ENCODE measurements at regions not wholly inside any gene's neighbourhood (a gene's known extent, or its start where the extent isn't known, plus 50 kb on each side); places are given as distances from the start of the nearest gene placed in this dataset.

DNA sequence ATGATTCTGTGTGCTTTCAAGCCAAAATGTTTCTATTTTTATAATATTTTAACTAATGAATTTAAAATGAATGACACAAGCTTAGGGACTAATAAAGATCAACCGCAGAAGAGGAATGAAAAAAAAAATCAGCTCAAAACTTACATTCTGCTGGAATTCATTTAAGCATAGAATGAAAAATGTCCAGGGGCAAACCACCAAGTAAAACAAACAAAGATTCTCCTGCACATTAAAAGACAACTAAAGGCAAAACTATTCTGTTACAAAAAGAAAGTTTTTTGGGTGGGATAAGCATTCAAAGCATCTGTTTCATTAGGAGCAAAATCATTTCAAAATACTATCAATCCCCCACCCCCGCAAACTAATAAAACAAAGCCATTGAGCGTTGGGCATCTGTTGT is 99.3 kb upstream of the SOX11 start:
- in situ Hi-C loops (cut with HindIII; ENCODE audit: extremely low pct_ligation_motif_present, low pct_unique_long_range_greater_than_20kb) = no loop called here
- no peak for ATAC-seq
- Histone ChIP-seq H3K27ac (ENCODE audit: extremely low read length, insufficient read depth, low read length) (no peak overlapping the region), H3K4me1 (ENCODE audit: insufficient read depth, low read length) (no peaks in the 10 kb centered on the region), H4K20me1 (ENCODE audit: insufficient read depth, low read length) (no peaks in the 10 kb centered on the region), H2AFZ (ENCODE audit: low read length) (no peak overlapping the region), H3K9me3 (ENCODE audit: low read length) (peaks cover 86% of the 10 kb centered on the region), H3K36me3 (replicated peaks in 1 of 2; ENCODE audit: control insufficient read depth in 1 of 2, insufficient read depth in 2 of 2, low read length in 2 of 2) (no peaks in the 10 kb centered on the region), H3K4me3 (replicated peaks in 1 of 3; ENCODE audit: insufficient read depth in 1 of 3, low read depth in 2 of 3, low read length in 3 of 3) (no peak overlapping the region), H3K27me3 (ENCODE audit: control insufficient read depth in 1 of 2, insufficient read depth in 2 of 2, low read length in 2 of 2) (no peaks in the 10 kb centered on the region), H3K79me2 (ENCODE audit: insufficient read depth, low read length) (no peaks in the 10 kb centered on the region), H3K9ac (ENCODE audit: insufficient read depth, low read depth, low read length) (no peak overlapping the region), H3K4me2 (ENCODE audit: low read depth, low read length) (no peak overlapping the region)
- CTCF ChIA-PET (ENCODE audit: low intra/inter-chr PET ratio, low total read pairs) = no interaction called here
- TF ChIP-seq FLYWCH1 (CRISPR knock-in tag; IDR thresholded peaks at IDR 0.05) (no peak), MAFG (CRISPR knock-in tag; IDR thresholded peaks at IDR 0.05) (no peak), MATR3 (CRISPR knock-in tag; IDR thresholded peaks at IDR 0.05) (no peak), ZFP41 (CRISPR knock-in tag; IDR thresholded peaks at IDR 0.05; ENCODE audit: borderline replicate concordance) (no peak), ZNF605 (CRISPR knock-in tag; IDR thresholded peaks at IDR 0.05) (no peak), KLF15 (CRISPR knock-in tag; IDR thresholded peaks at IDR 0.05; ENCODE audit: borderline replicate concordance) (no peak), PAX8 (CRISPR knock-in tag; IDR thresholded peaks at IDR 0.05; ENCODE audit: borderline replicate concordance) (no peak), KDM3A (CRISPR knock-in tag; IDR thresholded peaks at IDR 0.05; ENCODE audit: low read depth) (no peak), TCF12 (IDR thresholded peaks at IDR 0.05) (no peak), TCF12 (CRISPR knock-in tag; IDR thresholded peaks at IDR 0.05) (no peak), ZNF678 (CRISPR knock-in tag; IDR thresholded peaks at IDR 0.05) (no peak), ZNF891 (CRISPR knock-in tag; IDR thresholded peaks at IDR 0.05) (no peak), IRX3 (CRISPR knock-in tag; IDR thresholded peaks at IDR 0.05; ENCODE audit: borderline replicate concordance, low read depth) (no peak), ZNF724P (CRISPR knock-in tag; IDR thresholded peaks at IDR 0.05; ENCODE audit: borderline replicate concordance) (no peak), HMGA1 (CRISPR knock-in tag; conservative IDR thresholded peaks at IDR 0.05) (no peak), ZNF709 (CRISPR knock-in tag; IDR thresholded peaks at IDR 0.05) (no peak)
- TF ChIP-seq, protein P1, sequence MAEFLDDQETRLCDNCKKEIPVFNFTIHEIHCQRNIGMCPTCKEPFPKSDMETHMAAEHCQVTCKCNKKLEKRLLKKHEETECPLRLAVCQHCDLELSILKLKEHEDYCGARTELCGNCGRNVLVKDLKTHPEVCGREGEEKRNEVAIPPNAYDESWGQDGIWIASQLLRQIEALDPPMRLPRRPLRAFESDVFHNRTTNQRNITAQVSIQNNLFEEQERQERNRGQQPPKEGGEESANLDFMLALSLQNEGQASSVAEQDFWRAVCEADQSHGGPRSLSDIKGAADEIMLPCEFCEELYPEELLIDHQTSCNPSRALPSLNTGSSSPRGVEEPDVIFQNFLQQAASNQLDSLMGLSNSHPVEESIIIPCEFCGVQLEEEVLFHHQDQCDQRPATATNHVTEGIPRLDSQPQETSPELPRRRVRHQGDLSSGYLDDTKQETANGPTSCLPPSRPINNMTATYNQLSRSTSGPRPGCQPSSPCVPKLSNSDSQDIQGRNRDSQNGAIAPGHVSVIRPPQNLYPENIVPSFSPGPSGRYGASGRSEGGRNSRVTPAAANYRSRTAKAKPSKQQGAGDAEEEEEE (CRISPR knock-in tag; IDR thresholded peaks at IDR 0.05; ENCODE audit: borderline replicate concordance) = no peak
- TF ChIP-seq, protein P2, sequence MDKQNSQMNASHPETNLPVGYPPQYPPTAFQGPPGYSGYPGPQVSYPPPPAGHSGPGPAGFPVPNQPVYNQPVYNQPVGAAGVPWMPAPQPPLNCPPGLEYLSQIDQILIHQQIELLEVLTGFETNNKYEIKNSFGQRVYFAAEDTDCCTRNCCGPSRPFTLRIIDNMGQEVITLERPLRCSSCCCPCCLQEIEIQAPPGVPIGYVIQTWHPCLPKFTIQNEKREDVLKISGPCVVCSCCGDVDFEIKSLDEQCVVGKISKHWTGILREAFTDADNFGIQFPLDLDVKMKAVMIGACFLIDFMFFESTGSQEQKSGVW (CRISPR knock-in tag; IDR thresholded peaks at IDR 0.05; ENCODE audit: borderline replicate concordance) = no peak
- intact Hi-C loops (cut with micrococcal nuclease; ENCODE audit: unreplicated experiment) = no loop called here
- BruUV-seq (replicated peaks) = no TSS peak
- DNase-seq (ENCODE audit: low spot score) = no peak
- FAIRE-seq = no peak
- 30% methylated on average over 3 of the region's 3 CpGs for WGBS (ENCODE audit: low lambda C conversion rate)
- POLR2A ChIA-PET = no interaction called here
